ENCODE measurements at regions not wholly inside any gene's neighbourhood (a gene's known extent, or its start where the extent isn't known, plus 50 kb on each side); places are given as distances from the start of the nearest gene placed in this dataset.

DNA sequence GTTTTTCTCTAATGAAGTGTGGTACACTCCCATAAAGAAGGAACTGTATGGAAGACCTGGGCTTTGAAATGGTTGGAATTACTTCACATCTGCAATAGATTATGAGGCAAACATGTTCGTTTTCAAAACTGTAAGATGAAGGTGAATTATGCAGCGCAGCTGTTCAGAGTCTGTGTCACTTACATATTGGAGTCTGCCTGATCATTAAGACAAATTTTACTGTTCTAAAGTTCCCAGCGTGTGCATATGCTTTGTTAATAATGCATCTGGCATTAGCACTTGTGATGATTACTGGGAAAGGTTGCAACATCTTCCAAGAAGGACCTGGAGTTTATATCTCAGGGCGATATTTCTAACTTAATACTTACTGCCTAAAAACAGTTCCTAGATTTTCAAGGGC, 255.2 kb upstream of the ZC3H12C start (continued):
- no peak for TF ChIP-seq POLR2AphosphoS5 (IDR thresholded peaks at IDR 0.05; ENCODE audit: low read depth)
- TF ChIP-seq, protein P1, sequence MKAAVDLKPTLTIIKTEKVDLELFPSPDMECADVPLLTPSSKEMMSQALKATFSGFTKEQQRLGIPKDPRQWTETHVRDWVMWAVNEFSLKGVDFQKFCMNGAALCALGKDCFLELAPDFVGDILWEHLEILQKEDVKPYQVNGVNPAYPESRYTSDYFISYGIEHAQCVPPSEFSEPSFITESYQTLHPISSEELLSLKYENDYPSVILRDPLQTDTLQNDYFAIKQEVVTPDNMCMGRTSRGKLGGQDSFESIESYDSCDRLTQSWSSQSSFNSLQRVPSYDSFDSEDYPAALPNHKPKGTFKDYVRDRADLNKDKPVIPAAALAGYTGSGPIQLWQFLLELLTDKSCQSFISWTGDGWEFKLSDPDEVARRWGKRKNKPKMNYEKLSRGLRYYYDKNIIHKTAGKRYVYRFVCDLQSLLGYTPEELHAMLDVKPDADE (IDR thresholded peaks at IDR 0.05) = no peak
- TF ChIP-seq STAT1 (IDR thresholded peaks at IDR 0.05; ENCODE audit: unreplicated experiment) = no peak
- TF ChIP-seq JUNB (IDR thresholded peaks at IDR 0.05; ENCODE audit: unreplicated experiment) = no peak

DNA sequence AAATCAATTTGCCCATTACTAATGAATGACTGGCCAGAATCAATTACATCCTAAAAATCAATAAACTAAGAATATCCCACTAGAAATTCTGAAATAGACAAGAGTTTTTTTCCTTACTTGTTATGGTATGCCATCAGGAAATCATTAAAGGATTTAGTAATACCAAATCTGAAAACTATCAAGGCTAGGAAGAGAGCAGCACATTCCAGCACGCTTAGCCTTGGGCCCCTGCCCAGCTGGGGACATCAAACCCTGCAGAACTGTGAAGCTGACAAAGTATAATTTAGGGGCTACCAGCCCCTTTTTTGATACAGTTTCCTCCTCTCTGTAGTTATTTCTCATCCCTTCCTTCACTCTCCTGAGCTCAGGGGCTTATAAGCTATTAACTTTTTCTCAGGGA, 247.8 kb upstream of the ZC3H12C start:
- H3K4me1 ChIP-seq (ENCODE audit: insufficient read depth) = no peaks in the 10 kb centered on the region
- no peaks in the 10 kb centered on the region for H3K9me2 ChIP-seq (ENCODE audit: insufficient read depth)
- H3F3A ChIP-seq (replicated peaks; ENCODE audit: low read depth) = no peaks in the 10 kb centered on the region
- no peaks in the 10 kb centered on the region for H3K27me3 Mint-ChIP-seq (ENCODE audit: insufficient read depth, low read depth, poor library complexity)
- no peaks in the 10 kb centered on the region for H3K9me3 Mint-ChIP-seq
- H3K27me3 ChIP-seq (ENCODE audit: insufficient read depth) = no peaks in the 10 kb centered on the region
- H3K36me3 Mint-ChIP-seq (ENCODE audit: low read depth) = no peaks in the 10 kb centered on the region
- no peak overlapping the region for H3K4me3 Mint-ChIP-seq
- no peak overlapping the region for H3K4me2 ChIP-seq
- no peak overlapping the region for H3K27ac Mint-ChIP-seq
- H2AFZ ChIP-seq = no peak overlapping the region
- H4K20me1 ChIP-seq (replicated peaks; ENCODE audit: insufficient read depth) = no peaks in the 10 kb centered on the region
- TF ChIP-seq STAT1 (IDR thresholded peaks at IDR 0.05; ENCODE audit: unreplicated experiment) = no peak
- no peak for TF ChIP-seq EZH2phosphoT487 (IDR thresholded peaks at IDR 0.05; ENCODE audit: unreplicated experiment)
- TF ChIP-seq, protein P2, sequence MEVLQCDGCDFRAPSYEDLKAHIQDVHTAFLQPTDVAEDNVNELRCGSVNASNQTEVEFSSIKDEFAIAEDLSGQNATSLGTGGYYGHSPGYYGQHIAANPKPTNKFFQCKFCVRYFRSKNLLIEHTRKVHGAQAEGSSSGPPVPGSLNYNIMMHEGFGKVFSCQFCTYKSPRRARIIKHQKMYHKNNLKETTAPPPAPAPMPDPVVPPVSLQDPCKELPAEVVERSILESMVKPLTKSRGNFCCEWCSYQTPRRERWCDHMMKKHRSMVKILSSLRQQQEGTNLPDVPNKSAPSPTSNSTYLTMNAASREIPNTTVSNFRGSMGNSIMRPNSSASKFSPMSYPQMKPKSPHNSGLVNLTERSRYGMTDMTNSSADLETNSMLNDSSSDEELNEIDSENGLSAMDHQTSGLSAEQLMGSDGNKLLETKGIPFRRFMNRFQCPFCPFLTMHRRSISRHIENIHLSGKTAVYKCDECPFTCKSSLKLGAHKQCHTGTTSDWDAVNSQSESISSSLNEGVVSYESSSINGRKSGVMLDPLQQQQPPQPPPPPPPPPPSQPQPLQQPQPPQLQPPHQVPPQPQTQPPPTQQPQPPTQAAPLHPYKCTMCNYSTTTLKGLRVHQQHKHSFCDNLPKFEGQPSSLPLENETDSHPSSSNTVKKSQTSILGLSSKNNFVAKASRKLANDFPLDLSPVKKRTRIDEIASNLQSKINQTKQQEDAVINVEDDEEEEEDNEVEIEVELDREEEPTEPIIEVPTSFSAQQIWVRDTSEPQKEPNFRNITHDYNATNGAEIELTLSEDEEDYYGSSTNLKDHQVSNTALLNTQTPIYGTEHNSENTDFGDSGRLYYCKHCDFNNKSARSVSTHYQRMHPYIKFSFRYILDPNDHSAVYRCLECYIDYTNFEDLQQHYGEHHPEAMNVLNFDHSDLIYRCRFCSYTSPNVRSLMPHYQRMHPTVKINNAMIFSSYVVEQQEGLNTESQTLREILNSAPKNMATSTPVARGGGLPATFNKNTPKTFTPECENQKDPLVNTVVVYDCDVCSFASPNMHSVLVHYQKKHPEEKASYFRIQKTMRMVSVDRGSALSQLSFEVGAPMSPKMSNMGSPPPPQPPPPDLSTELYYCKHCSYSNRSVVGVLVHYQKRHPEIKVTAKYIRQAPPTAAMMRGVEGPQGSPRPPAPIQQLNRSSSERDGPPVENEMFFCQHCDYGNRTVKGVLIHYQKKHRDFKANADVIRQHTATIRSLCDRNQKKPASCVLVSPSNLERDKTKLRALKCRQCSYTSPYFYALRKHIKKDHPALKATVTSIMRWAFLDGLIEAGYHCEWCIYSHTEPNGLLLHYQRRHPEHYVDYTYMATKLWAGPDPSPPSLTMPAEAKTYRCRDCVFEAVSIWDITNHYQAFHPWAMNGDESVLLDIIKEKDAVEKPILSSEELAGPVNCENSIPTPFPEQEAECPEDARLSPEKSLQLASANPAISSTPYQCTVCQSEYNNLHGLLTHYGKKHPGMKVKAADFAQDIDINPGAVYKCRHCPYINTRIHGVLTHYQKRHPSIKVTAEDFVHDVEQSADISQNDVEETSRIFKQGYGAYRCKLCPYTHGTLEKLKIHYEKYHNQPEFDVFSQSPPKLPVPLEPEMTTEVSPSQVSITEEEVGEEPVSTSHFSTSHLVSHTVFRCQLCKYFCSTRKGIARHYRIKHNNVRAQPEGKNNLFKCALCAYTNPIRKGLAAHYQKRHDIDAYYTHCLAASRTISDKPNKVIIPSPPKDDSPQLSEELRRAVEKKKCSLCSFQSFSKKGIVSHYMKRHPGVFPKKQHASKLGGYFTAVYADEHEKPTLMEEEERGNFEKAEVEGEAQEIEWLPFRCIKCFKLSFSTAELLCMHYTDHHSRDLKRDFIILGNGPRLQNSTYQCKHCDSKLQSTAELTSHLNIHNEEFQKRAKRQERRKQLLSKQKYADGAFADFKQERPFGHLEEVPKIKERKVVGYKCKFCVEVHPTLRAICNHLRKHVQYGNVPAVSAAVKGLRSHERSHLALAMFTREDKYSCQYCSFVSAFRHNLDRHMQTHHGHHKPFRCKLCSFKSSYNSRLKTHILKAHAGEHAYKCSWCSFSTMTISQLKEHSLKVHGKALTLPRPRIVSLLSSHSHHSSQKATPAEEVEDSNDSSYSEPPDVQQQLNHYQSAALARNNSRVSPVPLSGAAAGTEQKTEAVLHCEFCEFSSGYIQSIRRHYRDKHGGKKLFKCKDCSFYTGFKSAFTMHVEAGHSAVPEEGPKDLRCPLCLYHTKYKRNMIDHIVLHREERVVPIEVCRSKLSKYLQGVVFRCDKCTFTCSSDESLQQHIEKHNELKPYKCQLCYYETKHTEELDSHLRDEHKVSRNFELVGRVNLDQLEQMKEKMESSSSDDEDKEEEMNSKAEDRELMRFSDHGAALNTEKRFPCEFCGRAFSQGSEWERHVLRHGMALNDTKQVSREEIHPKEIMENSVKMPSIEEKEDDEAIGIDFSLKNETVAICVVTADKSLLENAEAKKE (CRISPR knock-in tag; IDR thresholded peaks at IDR 0.05) = no peak
- TF ChIP-seq NANOG (IDR thresholded peaks at IDR 0.05; ENCODE audit: borderline replicate concordance) = no peak
- no peak for TF ChIP-seq ZNF114 (CRISPR knock-in tag; IDR thresholded peaks at IDR 0.05)
- no peak overlapping the region for H3K27ac ChIP-seq (ENCODE audit: low read depth)
- ATAC-seq (no peak), DNase-seq (ENCODE audit: low spot score) (no peak)
- no peaks in the 10 kb centered on the region for H3K79me2 ChIP-seq (replicated peaks; ENCODE audit: insufficient read depth)
- no peaks in the 10 kb centered on the region for H3K4me1 Mint-ChIP-seq
- no peaks in the 10 kb centered on the region for H3K36me3 ChIP-seq (ENCODE audit: insufficient read depth)
- H3K4me3 ChIP-seq = no peak overlapping the region
